ENCODE measurements at regions not wholly inside any gene's neighbourhood (a gene's known extent, or its start where the extent isn't known, plus 50 kb on each side); places are given as distances from the start of the nearest gene placed in this dataset.

DNA sequence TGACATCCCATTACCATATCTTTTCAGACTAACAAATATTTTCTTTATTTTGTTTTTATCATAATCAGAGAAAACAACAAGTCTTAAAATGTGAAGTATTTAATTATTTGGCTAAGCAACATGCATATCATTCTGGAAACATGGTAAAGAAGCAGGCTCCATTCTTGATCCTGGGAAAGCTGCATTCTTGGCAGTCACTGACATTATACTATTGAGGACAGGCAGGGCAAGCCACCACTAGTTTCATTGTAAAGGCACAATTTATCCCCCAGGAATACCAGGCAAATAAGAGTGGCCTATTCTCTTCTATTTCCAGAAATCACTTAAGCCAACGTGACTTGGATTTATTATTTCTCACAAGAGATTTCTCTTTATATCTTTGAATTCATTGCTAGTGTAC lies 153.8 kb upstream of the AKR1E2 start:
- TF ChIP-seq EZH2 (IDR thresholded peaks at IDR 0.05; ENCODE audit: insufficient read depth, poor library complexity, severe bottlenecking) (no peak), EZH2phosphoT487 (IDR thresholded peaks at IDR 0.05; ENCODE audit: insufficient read depth, low read depth) (no peak)
- 78 to 80% methylated on average over 1 of the region's 1 CpG for WGBS, 2 experiments (ENCODE audit: low coverage in 1 of 2, low lambda C conversion rate in 2 of 2, missing lambda C conversion rate in 2 of 2)
- Histone ChIP-seq H3K4me3 (no peak overlapping the region), H3K4me2 (ENCODE audit: unreplicated experiment) (peak overlapping the region; percentile 41), H3K9me3 (ENCODE audit: low read depth) (no peaks in the 10 kb centered on the region), H3K27me3 (replicated peaks; ENCODE audit: insufficient read depth) (no peaks in the 10 kb centered on the region), H3K9ac (peak overlapping the region; percentile 38; the same call in 1 of the 2 replicates), H3K9me2 (ENCODE audit: insufficient read depth) (no peaks in the 10 kb centered on the region), H3K36me3 (ENCODE audit: low read depth) (no peaks in the 10 kb centered on the region; the same call in 1 of the 2 replicates), H4K20me1 (ENCODE audit: insufficient read depth) (no peaks in the 10 kb centered on the region), H3K4me1 (ENCODE audit: insufficient read depth) (peaks cover 32% of the 10 kb centered on the region), H3F3A (ENCODE audit: insufficient read depth) (peaks cover 21% of the 10 kb centered on the region), H2AFZ (peak overlapping the region; percentile 52), H3K27ac (peak overlapping the region; percentile 80), H3K79me2 (ENCODE audit: insufficient read depth) (peaks cover 10% of the 10 kb centered on the region; the same call in 1 of the 2 replicates)
- in situ Hi-C loops (cut with MboI) = loop anchor here (10.0 to 25.0 kb wide), 3 partner anchors 93 to 1435 kb away; no protein-coding TSS in a partner anchor
- DNase-seq = no peak

- peaks cover 20% of the 10 kb centered on the region for H3F3A ChIP-seq (ENCODE audit: insufficient read depth)
- peaks cover 30% of the 10 kb centered on the region for H3K4me1 ChIP-seq (ENCODE audit: insufficient read depth)
- H3K27ac ChIP-seq = peak overlapping the region; percentile 80
- peak overlapping the region; percentile 27; the same call in 1 of the 2 replicates for H3K4me3 ChIP-seq
- H3K9me2 ChIP-seq (ENCODE audit: insufficient read depth) = no peaks in the 10 kb centered on the region
- H3K4me2 ChIP-seq (ENCODE audit: unreplicated experiment) = peak overlapping the region; percentile 41
- peaks cover 8% of the 10 kb centered on the region; the same call in 1 of the 2 replicates for H3K79me2 ChIP-seq (ENCODE audit: insufficient read depth)
- 61 to 79% methylated on average over 9 of the region's 9 CpGs for WGBS, 2 experiments (ENCODE audit: low coverage in 1 of 2, low lambda C conversion rate in 2 of 2, missing lambda C conversion rate in 2 of 2)
- in situ Hi-C loops (cut with MboI) = loop anchor here (10.0 to 25.0 kb wide), 3 partner anchors 93 to 1434 kb away; no protein-coding TSS in a partner anchor
- no peaks in the 10 kb centered on the region for H3K27me3 ChIP-seq (replicated peaks; ENCODE audit: insufficient read depth)
- H4K20me1 ChIP-seq (ENCODE audit: insufficient read depth) = no peaks in the 10 kb centered on the region
- H3K9ac ChIP-seq = peak overlapping the region; percentile 38
- peak overlapping the region; percentile 52 for H2AFZ ChIP-seq
- no peaks in the 10 kb centered on the region; the same call in 1 of the 2 replicates for H3K36me3 ChIP-seq (ENCODE audit: low read depth)
- TF ChIP-seq EZH2 (IDR thresholded peaks at IDR 0.05; ENCODE audit: insufficient read depth, poor library complexity, severe bottlenecking) (no peak), EZH2phosphoT487 (IDR thresholded peaks at IDR 0.05; ENCODE audit: insufficient read depth, low read depth) (no peak)
- no peaks in the 10 kb centered on the region for H3K9me3 ChIP-seq (ENCODE audit: low read depth)
- DNase-seq = peak; percentile 56
Observed at GRCh38 chr10:4671451-4672145, 154.4 kb upstream of the AKR1E2 start.

GRCh38 chr10:4670737-4671136 lies 155.3 kb upstream of the AKR1E2 start:
- Histone ChIP-seq H3K79me2 (ENCODE audit: insufficient read depth) (peaks cover 5% of the 10 kb centered on the region; the same call in 1 of the 2 replicates), H2AFZ (0 out of 2 replicates have a peak overlapping the region, but pooled peaks have one; percentile 52), H3K36me3 (ENCODE audit: low read depth) (no peaks in the 10 kb centered on the region; the same call in 1 of the 2 replicates), H3F3A (ENCODE audit: insufficient read depth) (peaks cover 20% of the 10 kb centered on the region), H3K9me3 (ENCODE audit: low read depth) (no peaks in the 10 kb centered on the region), H4K20me1 (ENCODE audit: insufficient read depth) (no peaks in the 10 kb centered on the region), H3K4me3 (peak overlapping the region; percentile 27; the same call in 1 of the 2 replicates), H3K4me2 (ENCODE audit: unreplicated experiment) (peak overlapping the region; percentile 41), H3K9me2 (ENCODE audit: insufficient read depth) (no peaks in the 10 kb centered on the region), H3K27ac (peak overlapping the region; percentile 80), H3K27me3 (replicated peaks; ENCODE audit: insufficient read depth) (no peaks in the 10 kb centered on the region), H3K9ac (peak overlapping the region; percentile 38), H3K4me1 (ENCODE audit: insufficient read depth) (peaks cover 30% of the 10 kb centered on the region)
- TF ChIP-seq EZH2phosphoT487 (IDR thresholded peaks at IDR 0.05; ENCODE audit: insufficient read depth, low read depth) = no peak
- no peak for TF ChIP-seq EZH2 (IDR thresholded peaks at IDR 0.05; ENCODE audit: insufficient read depth, poor library complexity, severe bottlenecking)
- in situ Hi-C loops (cut with MboI) = loop anchor here (10.0 to 25.0 kb wide), 3 partner anchors 94 to 1433 kb away; no protein-coding TSS in a partner anchor
- DNase-seq = peak; percentile 80

DNA sequence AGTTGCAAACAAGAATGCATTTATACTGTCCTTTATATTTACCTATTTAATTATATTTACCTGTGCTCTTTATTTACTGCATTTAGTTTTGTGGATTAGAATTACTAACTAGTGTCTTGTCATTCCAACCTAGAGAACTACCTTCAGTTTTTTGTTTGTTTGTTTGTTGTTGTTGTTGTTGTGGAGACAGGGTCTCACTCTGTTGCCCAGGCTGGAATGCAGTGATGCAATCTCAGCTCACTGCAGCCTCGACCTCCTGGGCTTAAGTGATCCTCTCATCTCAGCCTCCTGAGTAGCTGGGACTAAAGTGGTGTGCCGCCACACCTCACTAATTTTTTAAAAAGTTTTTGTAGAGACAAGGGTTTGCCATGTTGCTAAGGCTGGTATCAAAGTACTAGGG lies 156.4 kb upstream of the AKR1E2 start:
- Histone ChIP-seq H3K4me3 (no peak overlapping the region), H3K79me2 (ENCODE audit: insufficient read depth) (peaks cover 5% of the 10 kb centered on the region; the same call in 1 of the 2 replicates)

More for the DNA sequence above, 156.4 kb upstream of the AKR1E2 start:
- H3K36me3 ChIP-seq (ENCODE audit: low read depth) = no peaks in the 10 kb centered on the region; the same call in 1 of the 2 replicates
- H3F3A ChIP-seq (ENCODE audit: insufficient read depth) = peaks cover 28% of the 10 kb centered on the region
- H3K9ac ChIP-seq = no peak overlapping the region
- WGBS, 2 experiments (ENCODE audit: low coverage in 1 of 2, low lambda C conversion rate in 2 of 2, missing lambda C conversion rate in 2 of 2) = 93 to 94% methylated on average over 2 of the region's 2 CpGs
- no peak for DNase-seq
- peaks cover 36% of the 10 kb centered on the region for H3K4me1 ChIP-seq (ENCODE audit: insufficient read depth)
- no peaks in the 10 kb centered on the region for H3K9me2 ChIP-seq (ENCODE audit: insufficient read depth)
- no peaks in the 10 kb centered on the region for H3K27me3 ChIP-seq (replicated peaks; ENCODE audit: insufficient read depth)
- no peak overlapping the region for H2AFZ ChIP-seq
- in situ Hi-C loops (cut with MboI) = loop anchor here (25.0 kb wide), 2 partner anchors 857 to 1432 kb away; no protein-coding TSS in a partner anchor
- H3K27ac ChIP-seq = no peak overlapping the region
- H4K20me1 ChIP-seq (ENCODE audit: insufficient read depth) = no peaks in the 10 kb centered on the region
- H3K4me2 ChIP-seq (ENCODE audit: unreplicated experiment) = no peak overlapping the region
- H3K9me3 ChIP-seq (ENCODE audit: low read depth) = no peaks in the 10 kb centered on the region
- no peak for TF ChIP-seq EZH2 (IDR thresholded peaks at IDR 0.05; ENCODE audit: insufficient read depth, poor library complexity, severe bottlenecking)
